GM12873 (cell line): ENCODE measurements at regions not wholly inside any gene's neighbourhood (a gene's known extent, or its start where the extent isn't known, plus 50 kb on each side); places are given as distances from the start of the nearest gene placed in this dataset.

Experiments
- CTCF ChIP-seq: IDR thresholded peaks from 2 replicates; pipeline ENCODE4 v1.5.1; 2012; ENCODE audit warnings: low read depth, mild to moderate bottlenecking, moderate library complexity, low read length, control low read depth; ENCODE audit not compliant: insufficient read depth; ENCODE audit errors: missing control alignments

GRCh38 chr6:5851261-5851757 is 155.4 kb downstream of the NRN1 start:
- no peak for TF ChIP-seq CTCF

- no peak for TF ChIP-seq CTCF
These were observed 155.9 kb downstream of the NRN1 start for GRCh38 chr6:5850848-5851255.

GRCh38 chr6:5846889-5847288 is 159.8 kb downstream of the NRN1 start:
- no peak for TF ChIP-seq CTCF

GRCh38 chr6:5846335-5846734 is 160.4 kb downstream of the NRN1 start:
- no peak for TF ChIP-seq CTCF

- TF ChIP-seq CTCF: no peak
These were observed 163.6 kb downstream of the NRN1 start for GRCh38 chr6:5843078-5843477.

- TF ChIP-seq CTCF: no peak
These were observed 165.9 kb downstream of the NRN1 start for GRCh38 chr6:5840734-5841390.

- no peak for TF ChIP-seq CTCF
These were observed 167.9 kb downstream of the NRN1 start for GRCh38 chr6:5838656-5839396.
